Cardiac muscle cell (in vitro differentiated cells and primary cell): ENCODE measurements at regions not wholly inside any gene's neighbourhood (a gene's known extent, or its start where the extent isn't known, plus 50 kb on each side); places are given as distances from the start of the nearest gene placed in this dataset.

Source experiments
- DNase-seq, 2 donors: peaks; one replicate each; pipeline versions ENCODE4 v3.0.0 to v3.0.0-alpha.2; 2010 to 2017; ENCODE audit warnings: low read depth in 1 of 2, low spot score in 1 of 2
- H3K27ac ChIP-seq: fragments of 200-600 bp; sonication (generic); 2 replicates; pipeline ENCODE4 v1.5.1; 2016
- H3K27me3 ChIP-seq: fragments of 200-600 bp; sonication (generic); 2 replicates; pipeline ENCODE4 v1.6.0; 2016; ENCODE audit warnings: control low read depth
- H3K36me3 ChIP-seq: fragments of 200-600 bp; sonication (generic); 2 replicates; pipeline ENCODE4 v1.5.1; 2016; ENCODE audit warnings: control low read depth
- H3K4me1 ChIP-seq: fragments of 200-600 bp; sonication (generic); 2 replicates; pipeline ENCODE4 v1.8.1; 2017; ENCODE audit warnings: low read depth, mild to moderate bottlenecking, mixed run types
- H3K4me3 ChIP-seq: fragments of 200-600 bp; sonication (generic); 2 replicates; pipeline ENCODE4 v1.5.1; 2016; ENCODE audit warnings: mild to moderate bottlenecking
- H3K9me3 ChIP-seq: fragments of 200-600 bp; sonication (generic); 2 replicates; pipeline ENCODE4 v1.5.1; 2017; ENCODE audit warnings: low read depth, mild to moderate bottlenecking, control low read depth
- CTCF ChIP-seq: IDR thresholded peaks from 2 replicates; pipeline ENCODE4 v1.5.1; 2012; ENCODE audit warnings: low read depth, mild to moderate bottlenecking, low read length

DNA sequence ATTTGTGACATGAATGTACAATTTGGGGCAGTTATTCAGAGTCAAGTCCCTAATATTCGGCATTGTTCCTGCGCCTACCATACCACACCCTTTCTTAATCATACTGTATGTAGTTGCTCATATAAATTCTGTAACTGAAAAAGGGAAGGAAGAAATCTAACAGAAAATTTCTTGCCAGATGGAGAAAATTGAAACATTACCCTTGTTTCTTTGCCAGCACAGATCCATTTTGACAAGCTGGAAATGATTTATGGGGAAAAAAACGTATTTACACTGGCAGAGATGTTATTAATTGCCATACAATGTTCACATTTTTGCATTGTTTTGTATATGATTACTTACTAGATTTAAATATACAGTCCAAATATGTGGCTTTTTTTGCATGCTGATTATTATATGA, 363.8 kb upstream of the PKN2 start:
- no peak for TF ChIP-seq CTCF
- H3K4me1 ChIP-seq = peaks cover 8% of the 10 kb centered on the region
- DNase-seq = no peak
- H3K4me3 ChIP-seq = no peak overlapping the region
- H3K36me3 ChIP-seq = no peaks in the 10 kb centered on the region
- H3K27ac ChIP-seq = no peak overlapping the region
- no peaks in the 10 kb centered on the region for H3K9me3 ChIP-seq
- H3K27me3 ChIP-seq = no peaks in the 10 kb centered on the region

GRCh38 chr1:88321706-88322105, 362.4 kb upstream of the PKN2 start:
- no peak for DNase-seq
- no peak overlapping the region for H3K27ac ChIP-seq
- no peak for TF ChIP-seq CTCF
- no peaks in the 10 kb centered on the region for H3K27me3 ChIP-seq
- no peaks in the 10 kb centered on the region for H3K9me3 ChIP-seq
- H3K36me3 ChIP-seq = no peaks in the 10 kb centered on the region
- H3K4me3 ChIP-seq = no peak overlapping the region
- H3K4me1 ChIP-seq = peaks cover 8% of the 10 kb centered on the region

DNA sequence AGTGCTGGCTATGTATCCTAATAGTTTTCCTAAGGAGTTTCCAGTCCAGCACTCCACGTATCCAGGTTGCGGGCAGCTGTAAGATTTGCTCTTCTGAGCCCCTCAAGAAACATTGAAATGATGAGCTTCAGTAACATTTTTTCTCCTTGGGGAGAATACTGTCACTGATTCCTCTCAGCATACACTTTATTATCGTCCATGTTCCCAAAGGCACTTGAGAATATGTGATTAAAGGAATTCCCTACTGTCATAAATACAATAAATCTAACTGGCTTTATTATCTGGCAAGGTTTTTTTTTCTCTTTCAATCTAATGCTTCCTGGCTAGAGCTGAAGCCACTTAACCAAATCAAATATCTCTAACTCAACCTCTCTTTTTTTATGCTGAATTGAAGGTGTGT, 359.2 kb upstream of the PKN2 start:
- Histone ChIP-seq H3K9me3 (no peaks in the 10 kb centered on the region), H3K4me1 (no peaks in the 10 kb centered on the region), H3K36me3 (no peaks in the 10 kb centered on the region), H3K4me3 (no peak overlapping the region), H3K27me3 (no peaks in the 10 kb centered on the region), H3K27ac (no peak overlapping the region)
- no peak for DNase-seq
- no peak for TF ChIP-seq CTCF

- no peak for TF ChIP-seq CTCF
- Histone ChIP-seq H3K4me1 (no peaks in the 10 kb centered on the region), H3K27me3 (no peaks in the 10 kb centered on the region), H3K27ac (no peak overlapping the region), H3K36me3 (no peaks in the 10 kb centered on the region), H3K4me3 (no peak overlapping the region), H3K9me3 (no peaks in the 10 kb centered on the region)
- peak in 1 of 2 donors; percentile 82 for DNase-seq
Observed at GRCh38 chr1:88327391-88328267, 356.4 kb upstream of the PKN2 start.

DNA sequence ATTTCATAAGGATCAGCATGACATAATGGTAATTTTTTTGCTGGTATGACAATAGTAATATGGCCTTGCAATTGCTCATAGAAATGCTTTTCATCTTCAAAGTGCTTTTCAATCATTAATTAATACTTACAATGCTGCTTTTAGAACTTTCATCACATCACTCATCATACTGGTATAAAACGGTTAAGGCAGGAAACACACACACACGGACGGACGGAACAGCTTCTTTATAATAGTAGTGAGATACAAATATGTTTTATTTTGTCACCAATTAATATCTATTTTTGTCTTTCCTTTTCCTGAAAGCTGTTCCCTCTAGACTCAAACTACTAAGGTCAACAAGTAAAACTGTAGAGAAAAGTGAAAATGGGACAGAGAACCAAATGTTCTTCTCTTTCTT, 353.9 kb upstream of the PKN2 start:
- no peaks in the 10 kb centered on the region for H3K9me3 ChIP-seq
- TF ChIP-seq CTCF = no peak

More for the DNA sequence above, 353.9 kb upstream of the PKN2 start:
- no peak for DNase-seq
- Histone ChIP-seq H3K4me1 (no peaks in the 10 kb centered on the region), H3K36me3 (no peaks in the 10 kb centered on the region), H3K27me3 (no peaks in the 10 kb centered on the region), H3K4me3 (no peak overlapping the region), H3K27ac (no peak overlapping the region)
